ENCODE measurements at regions not wholly inside any gene's neighbourhood (a gene's known extent, or its start where the extent isn't known, plus 50 kb on each side); places are given as distances from the start of the nearest gene placed in this dataset.
"Not testable (repeated sequence)": the region's sequence is repeated elsewhere in the genome, so short reads cannot be mapped to it uniquely, and the experiment has no call there.

- no peak for DNase-seq
Measured at GRCh38 chr4:187370918-187371317, 624.7 kb upstream of the ZFP42 start.

- DNase-seq = no peak
Measured at GRCh38 chr4:187378441-187378840, 617.1 kb upstream of the ZFP42 start.

- DNase-seq = no peak
Measured at GRCh38 chr4:187380181-187380581, 615.4 kb upstream of the ZFP42 start.

DNA sequence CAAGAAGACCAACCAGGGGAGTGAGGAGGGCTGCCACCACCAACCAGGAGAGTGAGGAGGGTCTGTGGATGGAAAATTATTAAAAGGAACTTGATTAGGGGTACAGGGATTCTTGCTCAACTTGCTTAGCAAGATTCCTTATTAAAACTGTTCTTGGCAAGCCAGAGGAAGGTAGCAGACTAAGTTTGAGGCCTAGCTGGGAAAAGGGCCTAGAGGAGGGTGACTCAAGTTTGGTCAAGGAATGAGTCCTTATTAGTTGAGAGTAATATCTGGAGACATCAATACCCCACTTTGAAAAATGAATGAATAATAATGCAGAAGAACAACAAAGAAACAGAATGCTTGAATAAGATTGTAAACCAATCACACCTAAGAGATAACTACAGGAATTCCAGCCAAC is 612.4 kb upstream of the ZFP42 start:
- DNase-seq = no peak

GRCh38 chr4:187387739-187388138 is 607.8 kb upstream of the ZFP42 start:
- DNase-seq = no peak

DNA sequence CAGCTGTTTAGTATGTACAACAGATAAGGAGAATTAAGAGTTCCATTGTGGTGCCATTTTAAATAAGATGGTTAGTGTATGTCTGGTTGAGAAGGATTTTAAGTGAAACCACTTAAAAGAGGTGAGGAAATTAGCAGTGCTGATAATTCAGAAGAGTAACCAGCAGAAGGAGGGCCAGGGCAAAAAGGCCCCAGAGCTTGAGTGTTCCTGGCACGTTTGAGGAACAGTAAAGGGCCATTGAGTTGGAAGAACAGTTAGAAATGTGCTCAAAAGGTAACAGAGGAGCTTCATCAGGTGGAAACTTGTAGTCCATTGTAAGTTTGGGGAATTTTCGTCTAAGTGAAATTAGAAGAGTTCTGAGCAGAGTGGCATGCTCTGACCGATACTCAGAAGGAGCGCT is 606.2 kb upstream of the ZFP42 start:
- DNase-seq = no peak

DNA sequence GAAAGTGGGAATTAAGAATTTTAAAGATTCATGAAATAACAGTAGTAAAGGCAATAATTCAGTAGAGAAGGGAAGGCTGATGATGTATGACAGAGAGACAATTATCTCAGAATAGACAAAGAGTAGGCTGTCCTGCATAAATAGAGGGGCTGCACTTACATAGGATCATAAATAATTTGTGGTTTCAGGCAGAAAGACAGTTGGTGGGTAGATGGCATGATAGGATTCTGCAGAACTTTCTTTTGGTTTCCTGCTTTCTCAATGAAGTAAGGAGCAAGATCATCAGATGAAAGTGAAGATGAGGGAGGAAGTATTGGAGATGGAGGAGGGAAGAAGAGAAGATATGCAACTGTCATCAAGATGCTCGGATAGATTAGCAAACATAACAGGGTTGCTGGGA is 604.9 kb upstream of the ZFP42 start:
- no peak for DNase-seq

DNA sequence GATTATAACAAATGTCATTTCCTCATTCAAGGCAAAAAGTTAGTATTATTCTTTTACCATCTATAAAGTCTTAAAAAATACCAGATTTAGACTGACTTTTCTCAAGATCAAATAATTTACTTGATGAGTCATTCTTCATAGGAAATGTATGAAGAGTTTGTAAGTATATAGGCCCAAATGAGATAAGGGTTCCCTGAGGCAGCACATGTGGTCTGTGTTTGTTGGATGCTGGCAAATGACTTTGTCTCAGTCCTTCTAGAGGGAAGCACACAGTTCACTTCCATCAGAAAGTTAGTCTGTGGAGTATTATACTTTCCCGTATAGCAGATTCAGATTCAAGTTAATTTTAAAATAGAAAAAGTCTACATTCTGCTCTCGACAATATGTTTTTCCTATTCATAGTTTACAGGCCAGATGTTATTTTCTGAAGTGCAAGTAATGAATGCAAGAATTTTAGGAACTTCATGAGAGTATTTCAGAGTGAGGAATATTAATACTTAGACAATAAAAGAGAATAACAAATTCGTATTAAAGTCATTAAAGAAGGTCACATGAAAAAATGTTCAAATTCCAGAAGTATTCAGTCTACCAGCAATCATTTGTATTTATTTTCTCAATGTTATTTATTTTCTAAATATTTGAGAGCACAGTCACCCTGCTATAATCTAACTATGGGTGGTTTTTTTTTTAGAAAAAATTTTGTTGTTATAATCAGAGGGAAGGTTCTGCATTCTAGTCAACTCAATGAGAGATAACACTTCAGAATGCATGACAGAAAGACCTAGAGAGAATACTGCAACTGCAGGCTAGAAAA is 601.8 kb upstream of the ZFP42 start:
- DNase-seq = no peak

DNA sequence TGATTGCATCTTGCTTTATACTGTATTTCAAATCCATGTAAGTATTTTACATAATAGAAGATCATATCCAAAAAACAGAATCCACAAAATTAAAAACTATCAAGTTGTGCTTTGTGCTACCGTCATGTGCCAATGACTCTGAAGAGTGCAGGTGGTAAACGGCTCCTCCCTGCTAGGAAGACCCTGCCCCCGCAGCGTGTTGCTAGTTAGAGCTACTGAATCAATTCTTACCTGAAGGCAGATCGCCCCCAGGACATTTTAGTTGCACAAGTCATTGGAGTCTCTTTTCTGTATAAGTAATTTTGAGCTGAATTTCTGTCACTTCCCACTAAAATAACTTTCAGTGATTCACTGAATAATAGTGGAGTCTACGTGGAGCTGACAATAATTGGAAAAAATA is 599.5 kb upstream of the ZFP42 start:
- no peak for DNase-seq

DNA sequence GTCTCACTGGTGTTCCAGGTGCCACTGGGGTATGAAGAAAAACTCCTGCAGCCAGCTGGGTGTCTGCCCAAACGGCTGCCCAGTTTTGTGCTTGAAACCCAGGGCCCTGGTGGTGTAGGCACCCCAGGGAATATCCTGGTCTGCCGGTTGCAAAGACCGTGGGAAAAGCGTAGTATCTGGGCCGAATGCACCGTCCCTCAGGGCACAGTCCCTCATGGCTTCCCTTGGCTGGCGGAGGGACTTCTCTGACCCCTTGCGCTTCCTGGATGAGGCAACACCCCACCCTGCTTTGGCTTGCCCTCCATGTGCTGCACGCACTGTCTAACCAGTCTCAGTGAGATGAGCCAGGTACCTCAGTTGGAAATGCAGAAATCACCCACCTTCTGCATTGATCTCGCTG is 587.1 kb upstream of the ZFP42 start:
- not testable (repeated sequence) for DNase-seq

DNA sequence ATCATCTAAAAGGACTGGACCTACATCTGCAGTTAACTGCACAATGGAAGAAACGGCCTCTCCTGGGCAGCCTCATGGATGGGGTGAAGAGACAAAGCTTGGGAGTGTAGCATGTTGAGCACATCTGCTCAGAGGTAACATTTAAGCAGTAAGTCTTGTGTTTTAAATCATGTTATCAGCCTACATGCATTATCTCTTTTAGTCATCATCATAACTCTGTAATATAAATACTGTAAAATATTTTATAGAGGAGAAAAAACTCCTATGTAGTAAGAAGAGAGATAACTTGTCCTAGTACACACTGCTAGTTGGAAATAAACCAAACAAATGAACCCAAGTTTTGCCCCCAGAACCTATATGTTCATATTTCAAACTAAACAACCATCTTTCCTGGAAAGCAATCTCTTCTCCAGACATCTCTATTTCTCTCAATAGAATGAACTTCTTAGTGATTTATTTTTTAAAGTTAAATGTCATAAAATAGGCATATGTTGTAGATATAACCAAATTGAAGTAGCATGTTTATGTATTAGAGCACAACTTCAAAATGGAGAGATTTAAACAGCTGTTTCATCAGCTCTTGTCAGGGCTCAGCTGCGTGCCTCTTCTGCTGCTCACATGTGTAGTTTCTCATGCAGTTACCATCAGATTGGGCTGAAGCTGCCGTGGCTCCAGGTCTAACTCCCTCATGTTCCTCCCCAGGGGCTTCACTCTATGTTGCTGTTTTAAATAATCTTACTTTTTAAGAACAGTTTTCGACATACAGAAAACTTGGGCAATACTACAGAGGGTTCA is 581.8 kb upstream of the ZFP42 start:
- DNase-seq = no peak

DNA sequence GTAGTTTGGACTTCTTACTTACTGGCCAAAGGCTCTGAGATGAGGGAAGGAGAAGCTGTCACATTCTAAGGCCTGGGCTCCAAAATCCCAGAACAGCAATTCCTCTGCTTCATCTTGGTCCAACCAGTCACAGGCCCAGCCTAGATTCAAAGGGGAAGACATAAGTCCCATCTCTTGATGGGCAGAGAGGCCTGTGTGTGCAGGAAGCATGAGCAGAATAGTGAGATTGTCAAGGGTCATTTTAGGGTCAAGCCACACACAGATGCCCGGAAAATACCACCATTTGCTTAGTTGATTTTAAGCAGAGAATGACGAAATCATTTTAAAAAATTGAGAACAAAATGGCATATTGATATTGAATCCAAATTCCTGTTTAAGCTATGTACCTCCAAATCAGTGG is 580.9 kb upstream of the ZFP42 start:
- no peak for DNase-seq

DNA sequence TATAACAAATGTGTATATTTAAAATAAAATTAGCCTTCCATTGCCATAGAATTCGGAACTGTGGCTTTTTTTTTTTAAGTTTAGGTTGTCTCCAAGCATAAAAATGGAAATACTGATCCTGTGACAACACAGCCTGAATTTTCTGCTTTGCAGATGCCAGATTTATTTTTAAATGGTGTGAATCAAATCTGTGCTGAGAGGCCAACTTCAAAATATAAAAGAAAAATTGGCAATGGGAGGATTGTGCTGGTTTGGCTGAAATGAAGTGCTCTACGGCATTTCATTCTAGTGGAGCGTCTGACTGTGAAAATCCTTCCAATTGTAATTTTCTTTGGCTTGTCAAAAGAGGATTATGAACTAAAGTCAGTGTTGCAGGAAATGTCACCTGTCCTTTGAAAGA is 580.3 kb upstream of the ZFP42 start:
- DNase-seq = no peak

GRCh38 chr4:187416216-187416615 is 579.4 kb upstream of the ZFP42 start:
- DNase-seq = no peak

DNA sequence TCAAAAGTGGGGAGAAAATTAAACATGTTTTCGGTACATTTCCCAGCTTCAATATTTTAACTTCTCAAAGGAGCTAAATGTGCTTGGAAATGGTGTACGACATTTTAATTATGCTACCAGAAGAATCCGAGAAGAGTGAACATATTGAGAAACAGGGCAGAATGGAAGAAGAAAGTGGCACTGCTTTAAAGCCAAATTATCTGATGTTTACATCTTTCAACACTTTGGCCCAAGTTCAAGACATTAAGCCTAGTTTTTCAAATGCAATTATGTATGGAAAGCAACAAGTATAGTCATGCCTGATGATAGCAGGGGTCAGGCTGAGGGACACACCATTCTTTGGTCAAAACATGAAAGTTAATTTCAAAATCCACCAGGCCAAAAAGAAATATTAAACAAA is 577.9 kb upstream of the ZFP42 start:
- no peak for DNase-seq

GRCh38 chr4:187422655-187423054 is 572.9 kb upstream of the ZFP42 start:
- DNase-seq = no peak

- no peak for DNase-seq
Measured at GRCh38 chr4:187424636-187425035, 570.9 kb upstream of the ZFP42 start.

GRCh38 chr4:187426511-187426910 is 569.1 kb upstream of the ZFP42 start:
- DNase-seq = no peak

DNA sequence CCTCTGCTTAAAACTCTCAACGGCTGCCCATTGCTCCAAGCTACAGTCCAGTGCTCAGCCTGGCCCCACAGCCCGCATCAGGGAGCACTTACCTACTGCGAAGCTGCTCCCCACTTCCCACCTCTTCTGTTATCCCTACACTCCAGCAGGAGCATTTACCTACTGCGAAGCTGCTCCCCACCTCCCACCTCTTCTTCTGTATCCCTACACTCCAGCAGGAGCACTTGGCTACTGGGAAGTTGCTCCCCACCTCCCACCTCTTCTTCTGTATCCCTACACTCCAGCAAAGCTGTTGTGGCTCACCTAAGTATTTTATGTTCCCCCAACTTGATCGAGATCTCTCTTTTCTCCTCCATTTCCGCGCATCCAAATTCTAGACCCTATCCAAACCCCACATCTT is 563.3 kb upstream of the ZFP42 start:
- no peak for DNase-seq

- DNase-seq = no peak
Measured at GRCh38 chr4:187433141-187433540, 562.4 kb upstream of the ZFP42 start.

GRCh38 chr4:187436251-187436650 is 559.3 kb upstream of the ZFP42 start:
- no peak for DNase-seq

DNA sequence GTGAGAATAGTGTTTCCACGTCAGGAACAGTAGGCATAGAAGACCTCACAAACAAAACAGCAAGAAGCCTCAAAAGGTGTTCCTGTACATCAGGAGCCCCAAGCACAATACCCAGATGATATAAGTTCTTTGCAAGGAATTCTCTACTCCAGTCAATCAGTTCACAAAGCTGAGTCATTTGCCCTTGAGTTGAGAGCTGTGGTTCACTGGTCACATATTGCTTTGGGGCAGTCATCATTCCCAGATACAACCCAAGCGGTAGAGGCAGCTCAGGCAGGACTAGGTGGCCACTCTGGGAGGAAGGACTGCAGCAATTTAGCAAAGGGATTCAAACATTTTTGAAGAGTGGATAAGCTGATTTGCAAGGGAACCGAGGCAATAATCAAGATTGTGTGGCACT is 551.5 kb upstream of the ZFP42 start:
- DNase-seq = no peak

DNA sequence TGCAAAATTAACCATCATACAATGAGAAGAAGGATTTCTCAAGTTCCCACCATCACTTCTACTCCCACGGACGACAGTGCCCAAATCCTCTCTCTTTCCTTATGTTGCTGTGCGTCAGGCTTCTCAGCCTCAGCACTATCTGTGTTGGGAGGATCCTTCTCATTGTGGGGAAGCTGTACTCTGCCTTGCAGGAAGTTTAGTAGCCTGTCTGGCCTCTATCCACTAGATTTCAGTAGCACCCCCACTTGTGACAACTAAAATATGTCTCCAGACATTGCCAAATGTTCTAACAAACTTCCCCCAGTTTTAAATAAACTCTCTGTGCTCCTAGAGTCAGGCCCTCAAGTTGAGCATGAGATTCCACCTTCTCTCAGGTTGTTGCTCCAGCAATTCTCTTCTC is 545.9 kb upstream of the ZFP42 start:
- DNase-seq = no peak

- no peak for DNase-seq
Measured at GRCh38 chr4:187451776-187452175, 543.8 kb upstream of the ZFP42 start.

GRCh38 chr4:187460016-187460415 is 535.6 kb upstream of the ZFP42 start:
- no peak for DNase-seq
